Thyroid gland (tissue), 4 donors: ENCODE measurements at regions not wholly inside any gene's neighbourhood (a gene's known extent, or its start where the extent isn't known, plus 50 kb on each side); places are given as distances from the start of the nearest gene placed in this dataset.

Experiments used
- POLR2A ChIP-seq, 2 donors: fragments of 450-650 bp; IDR thresholded peaks; one replicate each; pipeline ENCODE4 v1.6.1; 2017; ENCODE audit warnings: antibody characterized with exemption in 2 of 2, mild to moderate bottlenecking in 2 of 2, moderate library complexity in 1 of 2
- TF ChIP-seq, protein P1 (sequence below), 6 experiments: fragments of 200-600 bp in 3 of 6; fragments of 450-650 bp in 3 of 6; sonication (generic) in 3 of 6; IDR thresholded peaks; one replicate each; pipeline ENCODE4 v1.5.1; 2016 to 2019; ENCODE audit warnings: antibody characterized with exemption in 6 of 6, mild to moderate bottlenecking in 2 of 6, inconsistent platforms in 1 of 6, moderate library complexity in 1 of 6

DNA sequence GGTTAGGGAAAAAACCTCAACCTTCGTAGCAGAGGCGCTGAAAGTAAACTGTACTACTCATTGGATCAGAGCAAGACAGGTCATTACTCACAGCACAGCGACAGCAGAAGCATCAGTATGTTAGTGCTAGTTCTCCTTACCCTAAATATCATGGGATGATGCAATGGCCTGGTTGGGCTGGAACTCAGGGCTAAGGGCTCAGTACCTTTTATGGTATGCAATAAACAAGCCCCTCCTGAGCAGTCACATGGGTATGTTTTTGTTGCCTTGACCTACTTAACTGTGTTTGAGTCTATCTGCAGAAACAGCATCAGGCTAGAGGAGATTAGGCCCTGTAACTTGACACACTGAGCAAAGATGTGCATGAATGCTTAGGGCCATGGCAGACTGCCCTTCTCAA is 369.4 kb upstream of the IMPG1 start:
- no peak for TF ChIP-seq POLR2A (IDR thresholded peaks at IDR 0.05)
- TF ChIP-seq, protein P1, sequence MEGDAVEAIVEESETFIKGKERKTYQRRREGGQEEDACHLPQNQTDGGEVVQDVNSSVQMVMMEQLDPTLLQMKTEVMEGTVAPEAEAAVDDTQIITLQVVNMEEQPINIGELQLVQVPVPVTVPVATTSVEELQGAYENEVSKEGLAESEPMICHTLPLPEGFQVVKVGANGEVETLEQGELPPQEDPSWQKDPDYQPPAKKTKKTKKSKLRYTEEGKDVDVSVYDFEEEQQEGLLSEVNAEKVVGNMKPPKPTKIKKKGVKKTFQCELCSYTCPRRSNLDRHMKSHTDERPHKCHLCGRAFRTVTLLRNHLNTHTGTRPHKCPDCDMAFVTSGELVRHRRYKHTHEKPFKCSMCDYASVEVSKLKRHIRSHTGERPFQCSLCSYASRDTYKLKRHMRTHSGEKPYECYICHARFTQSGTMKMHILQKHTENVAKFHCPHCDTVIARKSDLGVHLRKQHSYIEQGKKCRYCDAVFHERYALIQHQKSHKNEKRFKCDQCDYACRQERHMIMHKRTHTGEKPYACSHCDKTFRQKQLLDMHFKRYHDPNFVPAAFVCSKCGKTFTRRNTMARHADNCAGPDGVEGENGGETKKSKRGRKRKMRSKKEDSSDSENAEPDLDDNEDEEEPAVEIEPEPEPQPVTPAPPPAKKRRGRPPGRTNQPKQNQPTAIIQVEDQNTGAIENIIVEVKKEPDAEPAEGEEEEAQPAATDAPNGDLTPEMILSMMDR (IDR thresholded peaks at IDR 0.05): no peak
